OCI-LY3 (cell line): ENCODE measurements at regions not wholly inside any gene's neighbourhood (a gene's known extent, or its start where the extent isn't known, plus 50 kb on each side); places are given as distances from the start of the nearest gene placed in this dataset.

Source experiments
- H2AFZ ChIP-seq: fragments of 200-600, 300-600 bp; shearing (Covaris generic); 2 replicates; pipeline ENCODE4 v1.6.0; 2014; ENCODE audit warnings: antibody characterized with exemption, low read depth, low read length
- H3K27ac ChIP-seq: fragments of 200-600, 300-600 bp; sonication (generic); 2 replicates; pipeline ENCODE4 v1.5.1; 2014; ENCODE audit warnings: mild to moderate bottlenecking, low read length, moderate library complexity, mixed read lengths
- H3K27me3 ChIP-seq: fragments of 200-600, 300-600 bp; sonication (generic); 2 replicates; pipeline ENCODE4 v1.6.1; 2014; ENCODE audit warnings: low read depth, low read length, mixed read lengths
- H3K36me3 ChIP-seq: fragments of 200-600, 300-600 bp; sonication (generic); replicated peaks from 2 replicates; pipeline ENCODE3; 2014; ENCODE audit warnings: low read depth, low read length, mixed read lengths
- H3K4me1 ChIP-seq: fragments of 300-600, 200-600 bp; sonication (generic); 2 replicates; pipeline ENCODE4 v1.6.1; 2014; ENCODE audit warnings: low read length, mixed read lengths
- H3K4me2 ChIP-seq: fragments of 200-600, 300-600 bp; sonication (generic); 2 replicates; pipeline ENCODE4 v1.6.1; 2014; ENCODE audit warnings: low read length, mixed read lengths
- H3K4me3 ChIP-seq: fragments of 300-600, 200-600 bp; sonication (generic); 2 replicates; pipeline ENCODE4 v1.5.1; 2014; ENCODE audit warnings: antibody characterized with exemption, mild to moderate bottlenecking, low read length, moderate library complexity
- H3K79me2 ChIP-seq: fragments of 300-600, 200-600 bp; shearing (Covaris generic); 2 replicates; pipeline ENCODE4 v1.6.1; 2014; ENCODE audit warnings: mild to moderate bottlenecking, low read length, mixed read lengths
- H3K9ac ChIP-seq: fragments of 300-600, 200-600 bp; shearing (Covaris generic); 2 replicates; pipeline ENCODE4 v1.6.0; 2014; ENCODE audit warnings: mild to moderate bottlenecking, low read length, moderate library complexity
- H3K9me3 ChIP-seq: fragments of 200-600, 300-600 bp; shearing (Covaris generic); 2 replicates; pipeline ENCODE4 v1.6.1; 2014; ENCODE audit warnings: low read length, mixed read lengths; ENCODE audit not compliant: insufficient read depth
- H4K20me1 ChIP-seq: fragments of 200-600, 300-600 bp; sonication (generic); 2 replicates; pipeline ENCODE4 v1.6.1; 2016; ENCODE audit warnings: low read length, mixed read lengths; ENCODE audit not compliant: insufficient read depth
- EZH2phosphoT487 ChIP-seq: fragments of 200-600 bp; shearing (Covaris generic); IDR thresholded peaks from 2 replicates; pipeline ENCODE4 v1.6.1; 2018; ENCODE audit warnings: antibody characterized with exemption, mixed run types, low read depth
- TF ChIP-seq, protein P1 (sequence below): fragments of 200-600, 300-600 bp; sonication (generic); IDR thresholded peaks from 2 replicates; pipeline ENCODE4 v1.5.1; 2014; ENCODE audit warnings: antibody characterized with exemption, low read length, low read depth

DNA sequence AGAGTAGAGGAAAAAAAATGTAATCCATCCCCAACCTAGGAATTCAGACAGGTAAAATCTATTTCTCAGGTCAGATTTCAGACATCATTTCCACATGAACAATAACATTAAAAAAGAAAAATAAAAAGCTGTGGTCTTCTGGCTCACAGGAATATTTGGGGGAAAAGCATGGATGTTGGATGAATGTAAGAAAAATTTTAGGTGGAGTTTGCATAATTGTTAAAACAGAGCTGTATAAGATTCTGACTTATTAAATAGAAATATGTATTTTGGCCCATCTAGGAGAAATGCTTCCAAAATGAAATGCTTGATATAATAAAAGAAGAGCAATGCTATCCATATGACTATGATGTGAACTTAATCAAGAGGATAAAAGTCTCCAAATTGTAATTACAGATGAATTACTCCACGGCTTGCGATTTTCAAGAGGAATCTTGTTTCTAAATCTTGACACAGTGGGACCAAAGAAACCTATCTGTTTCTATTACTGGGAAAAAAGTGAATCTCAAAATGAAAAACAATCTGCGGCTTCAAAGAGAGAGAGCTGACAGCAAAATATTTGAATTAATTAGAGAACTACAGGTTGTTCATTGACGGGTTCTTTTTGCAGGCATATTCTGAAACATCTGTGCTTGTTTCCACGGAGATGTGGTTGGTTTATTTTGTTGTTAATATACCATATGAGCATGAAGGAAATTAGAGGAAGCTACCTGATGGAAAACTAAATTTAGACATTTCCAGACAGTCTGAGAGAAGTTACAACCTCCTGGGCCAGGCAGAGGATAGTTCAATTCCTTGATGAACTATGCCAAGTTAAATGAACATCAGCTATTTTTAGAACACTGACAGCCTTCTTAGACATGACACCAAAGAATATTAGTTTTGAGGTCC is 468.7 kb downstream of the PID1 start:
- Histone ChIP-seq H3K27ac (no peak overlapping the region), H3K9ac (no peak overlapping the region), H2AFZ (no peak overlapping the region), H3K9me3 (no peaks in the 10 kb centered on the region), H3K27me3 (no peaks in the 10 kb centered on the region), H3K4me1 (no peaks in the 10 kb centered on the region), H3K79me2 (no peaks in the 10 kb centered on the region), H4K20me1 (no peaks in the 10 kb centered on the region), H3K36me3 (no peaks in the 10 kb centered on the region), H3K4me3 (no peak overlapping the region), H3K4me2 (no peak overlapping the region)
- no peak for TF ChIP-seq EZH2phosphoT487
- TF ChIP-seq, protein P1, sequence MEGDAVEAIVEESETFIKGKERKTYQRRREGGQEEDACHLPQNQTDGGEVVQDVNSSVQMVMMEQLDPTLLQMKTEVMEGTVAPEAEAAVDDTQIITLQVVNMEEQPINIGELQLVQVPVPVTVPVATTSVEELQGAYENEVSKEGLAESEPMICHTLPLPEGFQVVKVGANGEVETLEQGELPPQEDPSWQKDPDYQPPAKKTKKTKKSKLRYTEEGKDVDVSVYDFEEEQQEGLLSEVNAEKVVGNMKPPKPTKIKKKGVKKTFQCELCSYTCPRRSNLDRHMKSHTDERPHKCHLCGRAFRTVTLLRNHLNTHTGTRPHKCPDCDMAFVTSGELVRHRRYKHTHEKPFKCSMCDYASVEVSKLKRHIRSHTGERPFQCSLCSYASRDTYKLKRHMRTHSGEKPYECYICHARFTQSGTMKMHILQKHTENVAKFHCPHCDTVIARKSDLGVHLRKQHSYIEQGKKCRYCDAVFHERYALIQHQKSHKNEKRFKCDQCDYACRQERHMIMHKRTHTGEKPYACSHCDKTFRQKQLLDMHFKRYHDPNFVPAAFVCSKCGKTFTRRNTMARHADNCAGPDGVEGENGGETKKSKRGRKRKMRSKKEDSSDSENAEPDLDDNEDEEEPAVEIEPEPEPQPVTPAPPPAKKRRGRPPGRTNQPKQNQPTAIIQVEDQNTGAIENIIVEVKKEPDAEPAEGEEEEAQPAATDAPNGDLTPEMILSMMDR, result no peak

DNA sequence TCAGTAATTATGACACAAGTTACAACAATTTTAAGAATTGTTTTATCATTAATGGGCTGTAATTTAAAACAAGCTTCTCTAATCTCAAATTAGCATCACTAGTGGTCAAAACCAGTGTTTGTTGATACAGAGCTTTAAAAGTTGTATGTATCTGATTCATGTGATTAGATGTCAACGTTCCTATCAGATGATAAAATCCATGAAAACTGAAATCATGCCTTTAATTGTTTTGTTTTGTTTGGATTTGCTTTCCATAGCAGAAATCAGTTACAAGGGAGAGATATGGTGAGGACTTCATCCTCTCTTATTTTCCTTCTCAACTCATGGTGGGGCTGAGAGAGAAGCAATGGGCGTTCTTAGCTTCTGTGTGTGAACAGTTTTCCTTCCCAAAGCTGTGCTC is 469.6 kb downstream of the PID1 start:
- no peaks in the 10 kb centered on the region for H4K20me1 ChIP-seq
- H3K4me1 ChIP-seq, result no peaks in the 10 kb centered on the region
- H3K79me2 ChIP-seq, result no peaks in the 10 kb centered on the region
- H3K27me3 ChIP-seq, result no peaks in the 10 kb centered on the region
- H3K9ac ChIP-seq, result no peak overlapping the region
- no peaks in the 10 kb centered on the region for H3K36me3 ChIP-seq
- H2AFZ ChIP-seq, result no peak overlapping the region
- no peaks in the 10 kb centered on the region for H3K9me3 ChIP-seq
- H3K4me2 ChIP-seq, result no peak overlapping the region
- H3K4me3 ChIP-seq, result no peak overlapping the region
- TF ChIP-seq, protein P1, result no peak
- no peak for TF ChIP-seq EZH2phosphoT487
- H3K27ac ChIP-seq, result no peak overlapping the region

DNA sequence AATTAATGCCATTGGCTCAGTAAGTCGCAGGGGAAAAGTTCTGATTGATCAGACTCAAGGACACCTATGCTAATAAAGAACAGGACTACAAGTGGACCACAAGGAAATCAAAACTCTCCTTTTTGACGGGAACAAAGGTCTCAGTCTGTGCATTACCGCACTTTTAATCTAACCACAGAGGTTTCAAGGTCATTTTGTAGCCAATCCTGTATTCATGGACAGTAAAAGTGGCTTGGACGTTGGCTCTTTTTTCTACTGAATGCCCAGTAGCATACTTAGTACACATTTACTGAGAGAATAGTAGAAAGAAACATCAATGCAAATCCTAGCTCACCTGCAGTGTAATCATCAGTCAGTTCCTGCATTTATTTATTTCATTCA is 471.9 kb downstream of the PID1 start:
- H3K9ac ChIP-seq, result no peak overlapping the region
- H3K4me2 ChIP-seq, result no peak overlapping the region
- no peaks in the 10 kb centered on the region for H3K27me3 ChIP-seq
- no peaks in the 10 kb centered on the region for H3K4me1 ChIP-seq
- no peaks in the 10 kb centered on the region for H4K20me1 ChIP-seq
- H2AFZ ChIP-seq, result no peak overlapping the region
- no peaks in the 10 kb centered on the region for H3K36me3 ChIP-seq
- H3K9me3 ChIP-seq, result no peaks in the 10 kb centered on the region
- no peak overlapping the region for H3K4me3 ChIP-seq
- no peak for TF ChIP-seq EZH2phosphoT487
- TF ChIP-seq, protein P1, result no peak
- H3K79me2 ChIP-seq, result no peaks in the 10 kb centered on the region
- H3K27ac ChIP-seq, result no peak overlapping the region

DNA sequence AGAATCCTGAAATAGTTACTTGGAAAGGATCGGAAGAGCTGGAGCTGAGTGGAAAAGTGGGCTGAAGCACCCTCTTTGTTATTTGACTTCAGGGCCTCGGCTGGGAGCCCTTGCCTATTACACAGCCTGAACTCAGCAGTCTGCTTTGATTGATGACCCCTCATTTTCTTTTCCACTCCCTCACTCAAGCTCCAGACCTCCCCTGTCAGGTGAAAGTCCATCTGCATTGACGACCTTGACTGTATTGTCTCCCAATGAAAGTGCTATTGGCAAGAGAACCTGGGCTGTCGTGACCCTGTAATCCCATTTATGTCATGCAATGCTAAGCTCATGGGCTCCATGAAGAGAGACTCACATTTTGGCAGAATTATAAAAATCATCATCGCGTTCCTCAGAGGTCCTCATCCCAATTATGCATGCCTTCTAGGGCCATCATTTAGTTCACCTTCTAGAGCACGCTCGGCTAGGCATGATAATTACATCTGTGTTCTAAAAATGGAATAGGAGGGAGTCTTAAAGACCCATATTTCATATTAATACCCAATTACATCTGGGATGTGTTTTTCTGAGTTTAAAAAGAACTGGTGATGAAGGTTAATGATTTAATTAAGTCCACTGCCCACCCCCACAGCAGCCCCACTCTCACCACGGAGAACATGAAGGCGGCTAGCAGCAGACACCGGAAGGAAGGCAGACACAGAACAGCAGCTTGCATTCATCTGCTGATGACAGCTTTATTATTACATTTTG is 472.5 kb downstream of the PID1 start:
- TF ChIP-seq, protein P1, result no peak
- TF ChIP-seq EZH2phosphoT487, result no peak
- Histone ChIP-seq H3K4me3 (no peak overlapping the region), H3K27me3 (no peaks in the 10 kb centered on the region), H2AFZ (no peak overlapping the region), H3K4me1 (no peaks in the 10 kb centered on the region), H3K27ac (no peak overlapping the region), H3K36me3 (no peaks in the 10 kb centered on the region), H3K9me3 (no peaks in the 10 kb centered on the region), H4K20me1 (no peaks in the 10 kb centered on the region), H3K9ac (no peak overlapping the region), H3K4me2 (no peak overlapping the region), H3K79me2 (no peaks in the 10 kb centered on the region)
